ENCODE measurements at regions not wholly inside any gene's neighbourhood (a gene's known extent, or its start where the extent isn't known, plus 50 kb on each side); places are given as distances from the start of the nearest gene placed in this dataset.

DNA sequence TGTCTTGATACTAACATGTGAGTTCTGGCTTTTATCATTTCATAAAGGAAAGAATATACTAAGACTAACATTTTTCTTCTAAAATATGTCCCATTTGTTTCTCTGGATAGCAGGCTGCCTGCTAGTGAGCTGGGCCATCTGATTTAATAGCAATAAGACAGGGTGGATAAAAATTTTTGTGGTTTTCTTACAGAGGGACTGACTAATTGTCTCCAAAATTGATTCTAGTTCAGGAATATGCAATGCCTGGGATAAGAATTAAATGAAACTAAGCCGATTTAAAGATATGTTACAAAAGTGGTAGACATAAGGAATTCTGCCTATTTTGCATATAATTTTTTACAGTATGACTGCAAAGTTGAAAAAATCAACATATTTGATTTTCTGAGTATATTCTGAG lies 252.9 kb upstream of the NAV3 start:
- Histone ChIP-seq H3K27ac (ENCODE audit: low read depth, low read length) (peak overlapping the region; percentile 1), H3K4me2 (ENCODE audit: insufficient read depth, low read length) (peak overlapping the region; percentile 49), H3K4me3 (ENCODE audit: insufficient read depth, low read length) (no peak overlapping the region), H3K27me3 (ENCODE audit: insufficient read depth, low read length) (no peaks in the 10 kb centered on the region), H3K4me1 (ENCODE audit: insufficient read depth, low read length) (peaks cover 12% of the 10 kb centered on the region), H4K20me1 (ENCODE audit: insufficient read depth, low read length) (no peaks in the 10 kb centered on the region), H3K79me2 (ENCODE audit: insufficient read depth, low read length) (no peaks in the 10 kb centered on the region), H2AFZ (ENCODE audit: low read length) (no peak overlapping the region), H3K9me3 (ENCODE audit: low read depth, low read length) (no peaks in the 10 kb centered on the region), H3K36me3 (ENCODE audit: insufficient read depth, low read length) (no peaks in the 10 kb centered on the region)
- TF ChIP-seq, protein P1, sequence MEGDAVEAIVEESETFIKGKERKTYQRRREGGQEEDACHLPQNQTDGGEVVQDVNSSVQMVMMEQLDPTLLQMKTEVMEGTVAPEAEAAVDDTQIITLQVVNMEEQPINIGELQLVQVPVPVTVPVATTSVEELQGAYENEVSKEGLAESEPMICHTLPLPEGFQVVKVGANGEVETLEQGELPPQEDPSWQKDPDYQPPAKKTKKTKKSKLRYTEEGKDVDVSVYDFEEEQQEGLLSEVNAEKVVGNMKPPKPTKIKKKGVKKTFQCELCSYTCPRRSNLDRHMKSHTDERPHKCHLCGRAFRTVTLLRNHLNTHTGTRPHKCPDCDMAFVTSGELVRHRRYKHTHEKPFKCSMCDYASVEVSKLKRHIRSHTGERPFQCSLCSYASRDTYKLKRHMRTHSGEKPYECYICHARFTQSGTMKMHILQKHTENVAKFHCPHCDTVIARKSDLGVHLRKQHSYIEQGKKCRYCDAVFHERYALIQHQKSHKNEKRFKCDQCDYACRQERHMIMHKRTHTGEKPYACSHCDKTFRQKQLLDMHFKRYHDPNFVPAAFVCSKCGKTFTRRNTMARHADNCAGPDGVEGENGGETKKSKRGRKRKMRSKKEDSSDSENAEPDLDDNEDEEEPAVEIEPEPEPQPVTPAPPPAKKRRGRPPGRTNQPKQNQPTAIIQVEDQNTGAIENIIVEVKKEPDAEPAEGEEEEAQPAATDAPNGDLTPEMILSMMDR (IDR thresholded peaks at IDR 0.05; ENCODE audit: extremely low read depth, low read depth, low read length), result no peak
- peak; percentile 68 for DNase-seq (ENCODE audit: insufficient read length, low spot score, missing footprints)

- Histone ChIP-seq H3K36me3 (ENCODE audit: insufficient read depth, low read length) (no peaks in the 10 kb centered on the region), H3K4me3 (ENCODE audit: insufficient read depth, low read length) (no peak overlapping the region), H3K4me2 (ENCODE audit: insufficient read depth, low read length) (no peak overlapping the region), H4K20me1 (ENCODE audit: insufficient read depth, low read length) (no peaks in the 10 kb centered on the region), H3K4me1 (ENCODE audit: insufficient read depth, low read length) (peaks cover 12% of the 10 kb centered on the region), H2AFZ (ENCODE audit: low read length) (no peak overlapping the region), H3K79me2 (ENCODE audit: insufficient read depth, low read length) (no peaks in the 10 kb centered on the region), H3K9me3 (ENCODE audit: low read depth, low read length) (no peaks in the 10 kb centered on the region), H3K27ac (ENCODE audit: low read depth, low read length) (no peak overlapping the region), H3K27me3 (ENCODE audit: insufficient read depth, low read length) (no peaks in the 10 kb centered on the region)
- no peak for DNase-seq (ENCODE audit: insufficient read length, low spot score, missing footprints)
- TF ChIP-seq, protein P1 (IDR thresholded peaks at IDR 0.05; ENCODE audit: extremely low read depth, low read depth, low read length), result no peak
Observed at GRCh38 chr12:77575376-77575919, 255.2 kb upstream of the NAV3 start.

DNA sequence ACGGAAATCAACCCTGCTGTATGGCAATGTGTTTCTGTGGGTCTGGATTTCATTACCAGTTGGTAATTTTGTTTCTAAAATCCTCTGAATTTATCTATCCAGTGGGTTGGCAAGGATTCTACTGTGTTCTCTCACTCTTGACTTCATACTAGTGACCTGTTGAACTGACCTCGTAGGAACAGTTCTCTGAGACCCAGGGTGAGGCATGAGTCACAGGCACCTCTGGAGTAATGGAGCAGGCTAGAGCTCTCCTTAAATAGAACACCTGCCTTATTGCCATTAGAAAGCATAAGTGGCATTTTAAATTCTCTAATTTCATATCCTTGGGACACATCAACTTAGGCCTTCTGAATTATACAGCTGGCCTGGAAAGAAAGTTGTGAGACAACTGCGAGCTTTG lies 258.3 kb upstream of the NAV3 start:
- no peak overlapping the region for H3K27ac ChIP-seq (ENCODE audit: low read depth, low read length)

DNA sequence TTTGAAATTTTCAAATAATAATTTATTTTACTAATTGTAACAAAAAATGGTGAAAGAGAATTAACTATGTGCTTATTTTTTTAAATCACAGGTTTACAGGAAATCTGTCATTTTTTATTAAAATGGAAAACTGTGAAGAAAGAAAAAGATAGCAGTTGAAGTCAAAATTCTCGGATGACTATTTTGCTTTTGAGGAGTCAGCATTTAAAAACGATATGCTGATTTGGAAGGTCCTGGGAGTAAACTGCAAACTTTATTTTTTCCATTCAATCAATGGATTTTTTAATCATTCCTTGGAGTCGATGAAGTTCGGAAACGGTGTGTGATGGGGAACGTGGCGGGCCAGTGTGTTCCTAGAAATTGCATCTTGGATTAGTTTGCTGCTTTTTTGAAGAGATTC lies 258.9 kb upstream of the NAV3 start:
- TF ChIP-seq, protein P1 (IDR thresholded peaks at IDR 0.05; ENCODE audit: extremely low read depth, low read depth, low read length), result no peak
- no peaks in the 10 kb centered on the region for H3K27me3 ChIP-seq (ENCODE audit: insufficient read depth, low read length)
- no peak for DNase-seq (ENCODE audit: insufficient read length, low spot score, missing footprints)
- H3K4me3 ChIP-seq (ENCODE audit: insufficient read depth, low read length), result no peak overlapping the region
- H2AFZ ChIP-seq (ENCODE audit: low read length), result no peak overlapping the region
- H3K4me1 ChIP-seq (ENCODE audit: insufficient read depth, low read length), result no peaks in the 10 kb centered on the region
- no peaks in the 10 kb centered on the region for H3K9me3 ChIP-seq (ENCODE audit: low read depth, low read length)
- H3K79me2 ChIP-seq (ENCODE audit: insufficient read depth, low read length), result no peaks in the 10 kb centered on the region
- no peak overlapping the region for H3K27ac ChIP-seq (ENCODE audit: low read depth, low read length)
- no peaks in the 10 kb centered on the region for H4K20me1 ChIP-seq (ENCODE audit: insufficient read depth, low read length)
- H3K4me2 ChIP-seq (ENCODE audit: insufficient read depth, low read length), result no peak overlapping the region
- H3K36me3 ChIP-seq (ENCODE audit: insufficient read depth, low read length), result no peaks in the 10 kb centered on the region

More for the DNA sequence above, 258.3 kb upstream of the NAV3 start:
- Histone ChIP-seq H3K79me2 (ENCODE audit: insufficient read depth, low read length) (no peaks in the 10 kb centered on the region), H3K36me3 (ENCODE audit: insufficient read depth, low read length) (no peaks in the 10 kb centered on the region), H3K9me3 (ENCODE audit: low read depth, low read length) (no peaks in the 10 kb centered on the region), H4K20me1 (ENCODE audit: insufficient read depth, low read length) (no peaks in the 10 kb centered on the region), H3K27me3 (ENCODE audit: insufficient read depth, low read length) (no peaks in the 10 kb centered on the region), H3K4me2 (ENCODE audit: insufficient read depth, low read length) (no peak overlapping the region), H3K4me1 (ENCODE audit: insufficient read depth, low read length) (no peaks in the 10 kb centered on the region), H3K4me3 (ENCODE audit: insufficient read depth, low read length) (no peak overlapping the region), H2AFZ (ENCODE audit: low read length) (no peak overlapping the region)
- TF ChIP-seq, protein P1 (IDR thresholded peaks at IDR 0.05; ENCODE audit: extremely low read depth, low read depth, low read length), result no peak
- no peak for DNase-seq (ENCODE audit: insufficient read length, low spot score, missing footprints)

Measured in osteoblast (primary cell).